Spinal cord (tissue), 9 donors: ENCODE measurements at regions not wholly inside any gene's neighbourhood (a gene's known extent, or its start where the extent isn't known, plus 50 kb on each side); places are given as distances from the start of the nearest gene placed in this dataset.

Experiments
- DNase-seq, 6 donors: peaks; one replicate each; pipeline versions ENCODE4 v3.0.0 to v3.0.0-alpha.2; 2013 to 2015; ENCODE audit warnings: low spot score in 6 of 6, low read depth in 4 of 6
- H3K27ac ChIP-seq: one replicate; pipeline ENCODE4 v1.5.1; 2013; ENCODE audit warnings: low read depth, low read length, control low read depth
- H3K27me3 ChIP-seq: one replicate; pipeline ENCODE4 v1.6.1; 2013; ENCODE audit warnings: low read length; ENCODE audit not compliant: control insufficient read depth, insufficient read depth
- H3K36me3 ChIP-seq: one replicate; pipeline ENCODE4 v1.6.1; 2013; ENCODE audit warnings: low read length; ENCODE audit not compliant: control insufficient read depth, insufficient read depth
- H3K4me1 ChIP-seq: one replicate; pipeline ENCODE4 v1.6.1; 2013; ENCODE audit warnings: low read length; ENCODE audit not compliant: control insufficient read depth, insufficient read depth
- H3K4me3 ChIP-seq: one replicate; pipeline ENCODE4 v1.5.1; 2013; ENCODE audit warnings: low read depth, low read length, control low read depth
- H3K9me3 ChIP-seq: one replicate; pipeline ENCODE4 v1.6.1; 2013; ENCODE audit warnings: low read length; ENCODE audit not compliant: control insufficient read depth, insufficient read depth
- WGBS: methylation state at CpG from one replicate; pipeline ENCODE4 v1.1.5; 2013; ENCODE audit warnings: missing lambda C conversion rate; ENCODE audit not compliant: insufficient coverage; 5-methylcytosine and 5-hydroxymethylcytosine counted together
- donor health status: healthy.

DNA sequence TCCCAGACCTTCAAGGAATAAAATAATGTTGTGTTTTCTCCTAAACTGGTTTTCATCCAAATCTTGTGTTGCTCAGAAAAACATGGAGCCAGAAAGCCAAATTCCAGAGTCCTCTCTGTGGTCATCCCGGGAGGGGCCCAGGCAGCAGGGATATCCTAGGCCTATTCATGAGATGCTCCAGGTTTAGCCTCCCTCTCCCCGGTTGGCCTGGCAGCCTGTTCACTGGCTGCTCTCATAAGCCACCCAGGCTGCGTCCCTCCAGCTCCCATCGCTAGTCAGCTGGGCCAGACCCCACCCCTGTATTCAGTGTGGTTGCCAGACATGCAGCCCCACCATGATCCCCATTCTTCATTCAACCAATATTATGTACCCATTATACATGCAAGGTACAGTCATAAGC is 113.4 kb upstream of the F3 start:
- H3K27ac ChIP-seq: no peak overlapping the region
- WGBS: 79% methylated on average over 4 of the region's 4 CpGs
- no peaks in the 10 kb centered on the region for H3K4me1 ChIP-seq
- no peaks in the 10 kb centered on the region for H3K9me3 ChIP-seq
- no peak overlapping the region for H3K4me3 ChIP-seq
- no peak for DNase-seq
- H3K36me3 ChIP-seq: no peaks in the 10 kb centered on the region
- no peaks in the 10 kb centered on the region for H3K27me3 ChIP-seq

DNA sequence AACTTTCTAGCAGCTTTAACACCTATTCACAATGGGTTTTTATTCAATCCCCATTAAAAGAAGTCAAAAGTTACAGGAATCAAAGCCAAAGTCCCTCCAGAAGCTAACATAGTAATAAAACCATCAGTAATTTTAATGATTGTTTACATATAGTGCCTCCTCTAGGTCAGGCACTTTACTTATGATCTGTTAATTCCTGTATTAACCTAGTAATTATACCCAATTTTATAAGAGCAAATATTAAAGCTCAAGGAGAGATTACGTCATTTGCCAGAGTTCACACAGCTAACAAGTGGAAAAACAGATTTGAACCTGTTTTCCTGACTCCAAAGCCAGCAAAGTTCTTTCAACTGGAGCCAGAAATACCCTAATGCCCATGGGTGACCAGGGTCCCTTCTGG is 112.9 kb upstream of the F3 start:
- no peaks in the 10 kb centered on the region for H3K27me3 ChIP-seq
- H3K4me1 ChIP-seq: no peaks in the 10 kb centered on the region
- no peaks in the 10 kb centered on the region for H3K9me3 ChIP-seq
- DNase-seq: no peak
- H3K27ac ChIP-seq: no peak overlapping the region
- 100% methylated on average over 1 of the region's 1 CpG for WGBS
- H3K36me3 ChIP-seq: no peaks in the 10 kb centered on the region
- no peak overlapping the region for H3K4me3 ChIP-seq

DNA sequence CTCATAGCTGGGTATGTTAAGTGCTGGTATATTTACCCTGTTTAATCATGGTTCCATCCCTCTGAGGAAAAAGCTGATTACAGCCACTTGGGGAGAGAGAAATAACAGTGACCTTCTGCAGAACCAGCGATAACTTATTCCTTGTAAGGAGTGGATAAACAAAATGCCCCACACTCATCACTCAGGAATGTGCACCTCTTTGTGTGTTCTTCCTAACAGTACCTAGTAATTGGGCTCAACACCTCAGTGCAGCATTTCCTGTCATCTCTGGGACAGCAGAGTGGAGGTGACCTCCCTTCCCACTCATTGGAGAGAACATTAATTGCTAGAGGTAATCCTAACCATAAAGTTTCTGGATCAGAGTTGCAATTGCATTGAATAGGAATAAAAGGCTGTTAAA is 112.5 kb upstream of the F3 start:
- H3K36me3 ChIP-seq: no peaks in the 10 kb centered on the region
- H3K27ac ChIP-seq: no peak overlapping the region
- no peak for DNase-seq
- no peaks in the 10 kb centered on the region for H3K27me3 ChIP-seq
- no peaks in the 10 kb centered on the region for H3K9me3 ChIP-seq
- H3K4me3 ChIP-seq: no peak overlapping the region
- H3K4me1 ChIP-seq: no peaks in the 10 kb centered on the region
- WGBS: no CpG with 5 or more reads among the region's 1 CpG

DNA sequence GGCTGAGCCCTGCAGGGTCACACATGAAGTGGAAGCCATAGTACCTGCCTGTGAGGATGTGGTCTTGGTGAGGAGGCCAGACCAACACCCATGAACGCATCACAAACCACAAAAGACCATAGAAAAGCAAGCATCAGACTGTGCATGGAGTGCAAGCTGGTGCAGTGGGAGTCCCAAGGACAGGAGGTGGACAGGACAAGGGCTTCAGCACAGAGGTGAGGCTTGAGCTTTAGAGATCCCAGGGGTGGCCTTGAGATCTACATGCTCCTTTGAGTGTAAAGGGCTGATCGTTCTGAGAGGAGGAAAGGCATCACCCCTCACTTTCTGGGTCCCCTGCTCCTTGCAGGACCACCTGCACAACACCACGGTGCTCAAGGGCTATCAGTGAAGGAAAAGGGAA is 111.9 kb upstream of the F3 start:
- no peaks in the 10 kb centered on the region for H3K36me3 ChIP-seq
- H3K27ac ChIP-seq: peak overlapping the region; percentile 15
- DNase-seq: no peak
- H3K4me3 ChIP-seq: no peak overlapping the region
- no CpG with 5 or more reads among the region's 3 CpGs for WGBS
- H3K4me1 ChIP-seq: no peaks in the 10 kb centered on the region
- H3K9me3 ChIP-seq: no peaks in the 10 kb centered on the region
- H3K27me3 ChIP-seq: no peaks in the 10 kb centered on the region

DNA sequence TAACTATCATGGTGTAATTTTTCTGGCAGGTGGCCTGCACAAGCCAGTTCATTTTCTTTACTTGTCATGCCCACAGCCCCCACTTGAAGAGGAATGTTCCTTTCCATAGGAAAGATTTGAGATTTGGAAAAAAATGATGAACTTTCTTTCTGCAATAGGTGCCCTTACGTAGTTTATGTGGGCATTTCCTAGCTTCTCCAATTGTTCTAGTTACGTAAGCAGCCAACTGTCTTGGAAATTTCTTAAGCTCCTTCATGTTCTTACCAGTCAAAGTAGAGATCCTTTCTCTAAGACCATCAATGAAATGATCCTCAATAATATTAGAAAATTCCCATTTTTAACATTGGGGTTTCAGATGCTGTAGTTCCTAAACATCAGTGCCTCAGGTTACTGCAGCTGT is 109.5 kb upstream of the F3 start:
- WGBS: no CpG with 5 or more reads among the region's 2 CpGs
- no peak overlapping the region for H3K27ac ChIP-seq
- DNase-seq: no peak
- no peaks in the 10 kb centered on the region for H3K9me3 ChIP-seq
- H3K27me3 ChIP-seq: no peaks in the 10 kb centered on the region
- H3K4me1 ChIP-seq: no peaks in the 10 kb centered on the region
- H3K4me3 ChIP-seq: no peak overlapping the region
- no peaks in the 10 kb centered on the region for H3K36me3 ChIP-seq

DNA sequence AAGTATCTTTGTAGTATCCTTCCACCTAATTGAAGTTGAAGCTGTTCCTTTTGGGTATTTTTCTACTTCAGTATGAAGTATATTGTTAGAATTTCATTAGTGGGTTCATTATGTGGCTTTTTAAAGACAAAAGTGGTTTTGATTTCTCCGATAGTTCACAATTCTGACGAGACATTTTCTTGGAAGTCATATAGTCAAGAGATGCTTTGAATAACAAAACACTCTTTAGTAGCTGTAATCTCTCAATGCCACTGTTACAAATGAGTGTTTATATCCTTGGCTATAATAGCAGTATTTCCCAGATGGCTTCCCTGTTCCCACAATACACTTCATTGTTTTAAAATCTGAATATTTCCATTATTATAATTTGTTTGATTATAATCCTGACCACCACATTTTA is 108.7 kb upstream of the F3 start:
- Histone ChIP-seq H3K27ac (no peak overlapping the region), H3K4me1 (no peaks in the 10 kb centered on the region), H3K27me3 (no peaks in the 10 kb centered on the region), H3K9me3 (no peaks in the 10 kb centered on the region), H3K4me3 (no peak overlapping the region), H3K36me3 (no peaks in the 10 kb centered on the region)
- no peak for DNase-seq
- no CpG with 5 or more reads among the region's 2 CpGs for WGBS

DNA sequence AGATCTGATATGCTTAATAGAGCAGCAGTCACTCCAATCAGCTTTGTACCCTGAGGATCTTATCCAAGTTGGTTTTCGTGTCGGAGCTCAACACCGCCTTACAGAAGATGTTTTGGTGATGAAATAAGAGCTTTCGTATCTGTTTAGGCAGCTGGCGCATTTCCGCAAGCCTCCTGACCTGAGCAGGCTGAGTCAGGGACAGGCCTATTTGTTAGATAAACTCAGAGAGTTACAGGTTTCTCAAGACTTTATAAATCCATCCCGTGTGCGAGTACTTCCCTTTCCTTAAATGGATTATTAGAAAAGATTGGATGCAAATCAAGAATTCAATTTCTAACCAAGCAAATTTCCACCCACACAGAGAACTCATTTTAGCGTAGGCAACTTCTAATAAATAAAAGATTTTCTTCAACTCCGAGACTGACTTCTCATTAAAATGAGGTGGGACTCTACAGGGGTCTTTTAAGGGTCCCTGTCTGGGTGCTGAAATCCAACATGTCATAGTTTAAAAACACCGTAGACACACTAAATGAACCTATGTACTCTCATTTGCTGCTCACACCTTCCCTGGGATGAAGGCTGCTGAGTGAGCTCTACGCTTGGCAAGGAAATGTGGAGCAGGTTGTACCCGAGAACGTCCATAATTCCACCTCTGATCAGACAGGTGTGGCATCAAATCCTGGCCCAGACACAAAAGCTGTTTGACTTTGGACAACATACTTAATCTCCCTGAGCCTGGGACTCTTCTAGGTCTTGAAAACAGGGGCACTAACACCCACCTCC is 106.9 kb upstream of the F3 start:
- peak in 1 of 6 donors; percentile 46 for DNase-seq
- H3K4me3 ChIP-seq: no peak overlapping the region
- WGBS: 72% methylated on average over 10 of the region's 14 CpGs
- no peaks in the 10 kb centered on the region for H3K36me3 ChIP-seq
- peak overlapping the region; percentile 55 for H3K27ac ChIP-seq
- no peaks in the 10 kb centered on the region for H3K4me1 ChIP-seq
- no peaks in the 10 kb centered on the region for H3K27me3 ChIP-seq
- no peaks in the 10 kb centered on the region for H3K9me3 ChIP-seq

DNA sequence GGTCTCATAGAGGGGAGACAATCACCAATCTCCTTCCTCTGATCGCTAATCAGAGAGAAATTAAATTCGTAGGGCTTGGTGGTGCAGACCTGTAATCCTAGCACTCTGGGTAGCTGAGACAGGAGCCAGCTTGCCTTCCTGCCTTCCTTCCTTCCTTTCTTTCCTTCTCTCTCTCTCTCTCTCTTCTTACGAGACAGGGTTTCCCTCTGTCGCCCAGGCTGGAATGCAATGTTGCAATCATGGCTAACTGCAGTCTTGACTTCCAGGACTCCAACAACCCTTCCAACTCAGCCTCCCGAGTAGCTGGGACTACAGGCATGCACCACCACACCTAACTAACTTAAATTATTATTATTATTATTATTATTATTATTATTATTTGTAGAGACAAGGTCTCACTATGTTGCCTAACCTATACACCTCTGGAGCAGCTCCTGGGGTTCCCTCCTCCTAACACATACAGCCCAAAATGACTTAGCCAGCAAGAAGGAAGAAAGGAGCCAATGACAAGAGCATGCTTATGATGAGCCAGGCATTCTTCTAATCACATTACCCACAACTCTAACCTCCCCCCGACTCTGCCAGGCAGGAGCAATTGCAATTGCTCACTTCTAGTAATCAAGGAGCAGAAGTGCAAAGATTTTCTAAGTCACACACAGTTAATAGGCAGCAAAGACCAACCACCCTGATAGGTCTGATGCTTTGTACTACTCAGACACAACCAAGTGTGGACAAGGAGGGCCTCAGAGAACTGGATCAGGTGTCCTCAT is 105.4 kb upstream of the F3 start:
- Histone ChIP-seq H3K4me3 (no peak overlapping the region), H3K27me3 (no peaks in the 10 kb centered on the region), H3K4me1 (no peaks in the 10 kb centered on the region), H3K27ac (no peak overlapping the region), H3K9me3 (no peaks in the 10 kb centered on the region), H3K36me3 (no peaks in the 10 kb centered on the region)
- 95% methylated on average over 4 of the region's 6 CpGs for WGBS
- no peak for DNase-seq

DNA sequence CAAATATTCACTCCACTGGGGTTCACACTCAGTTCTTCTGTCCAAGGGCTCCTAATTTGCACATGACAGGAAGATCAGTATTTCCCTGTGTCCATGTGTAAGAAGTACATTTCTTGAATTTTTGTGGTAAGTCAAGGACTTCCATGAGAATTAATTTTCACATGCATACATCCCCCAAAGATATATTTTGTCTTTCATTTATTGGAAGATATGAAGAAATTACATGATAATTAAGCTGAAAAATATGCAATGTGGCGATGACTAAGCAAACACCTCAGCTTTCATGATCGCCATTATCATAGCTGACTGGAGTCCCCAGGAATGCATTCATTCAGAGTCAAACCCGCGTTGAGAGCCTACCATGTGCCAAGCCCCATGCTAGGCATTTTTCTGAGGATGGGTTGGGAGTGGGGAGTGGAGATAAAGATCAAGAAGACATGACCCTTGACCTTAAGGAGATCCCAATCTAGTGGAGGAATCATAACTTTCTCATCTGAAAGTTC is 104.6 kb upstream of the F3 start:
- no peak for DNase-seq

DNA sequence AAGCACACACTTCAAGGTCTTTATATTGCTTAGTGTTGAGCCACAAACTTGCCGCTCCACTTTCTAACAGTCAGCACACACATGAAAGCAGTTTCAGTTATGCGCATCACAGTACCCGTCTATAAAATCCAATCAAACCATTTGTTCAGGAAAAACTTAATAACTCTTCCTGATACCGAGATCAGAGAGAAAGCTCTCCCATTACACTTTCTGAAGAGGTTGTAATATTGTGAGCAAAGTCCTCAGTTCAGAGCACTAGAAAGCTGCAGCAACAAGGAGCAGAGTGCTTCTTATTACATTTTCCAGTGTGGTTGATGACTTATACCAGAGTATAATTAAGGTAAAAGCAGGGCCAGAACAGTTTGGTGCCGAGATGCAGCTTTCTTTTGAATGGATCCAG is 102.8 kb upstream of the F3 start:
- 81% methylated on average over 2 of the region's 5 CpGs for WGBS
- no peaks in the 10 kb centered on the region for H3K36me3 ChIP-seq
- no peak overlapping the region for H3K27ac ChIP-seq
- H3K4me1 ChIP-seq: no peaks in the 10 kb centered on the region
- no peaks in the 10 kb centered on the region for H3K27me3 ChIP-seq
- no peak for DNase-seq
- H3K9me3 ChIP-seq: no peaks in the 10 kb centered on the region
- no peak overlapping the region for H3K4me3 ChIP-seq

More for the DNA sequence above, 104.6 kb upstream of the F3 start:
- no peaks in the 10 kb centered on the region for H3K36me3 ChIP-seq
- WGBS: 95% methylated on average over 4 of the region's 4 CpGs
- H3K4me1 ChIP-seq: no peaks in the 10 kb centered on the region
- no peak overlapping the region for H3K27ac ChIP-seq
- no peaks in the 10 kb centered on the region for H3K9me3 ChIP-seq
- no peak overlapping the region for H3K4me3 ChIP-seq
- H3K27me3 ChIP-seq: no peaks in the 10 kb centered on the region
